ENCODE measurements at regions not wholly inside any gene's neighbourhood (a gene's known extent, or its start where the extent isn't known, plus 50 kb on each side); places are given as distances from the start of the nearest gene placed in this dataset.

DNA sequence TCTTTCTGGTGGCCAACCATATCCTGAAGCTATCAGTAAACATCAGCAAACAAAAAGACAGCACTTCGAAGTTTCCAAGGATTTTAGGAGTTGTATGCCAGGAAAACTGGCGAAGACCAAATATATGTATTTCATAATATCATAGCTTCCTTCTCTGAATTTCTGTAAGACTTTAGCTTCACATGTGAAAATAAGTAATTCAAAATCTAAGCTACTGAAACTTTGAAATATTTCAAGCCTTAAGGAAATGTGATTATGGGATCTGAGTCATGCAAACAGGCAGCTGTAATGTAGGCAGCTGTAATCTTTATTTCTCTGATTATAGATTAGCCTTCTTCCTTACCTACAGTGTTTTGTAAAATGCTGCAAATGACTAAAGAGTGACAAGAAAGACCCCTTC, 70.7 kb upstream of the ANKRD10 start:
- TF ChIP-seq, protein P1, sequence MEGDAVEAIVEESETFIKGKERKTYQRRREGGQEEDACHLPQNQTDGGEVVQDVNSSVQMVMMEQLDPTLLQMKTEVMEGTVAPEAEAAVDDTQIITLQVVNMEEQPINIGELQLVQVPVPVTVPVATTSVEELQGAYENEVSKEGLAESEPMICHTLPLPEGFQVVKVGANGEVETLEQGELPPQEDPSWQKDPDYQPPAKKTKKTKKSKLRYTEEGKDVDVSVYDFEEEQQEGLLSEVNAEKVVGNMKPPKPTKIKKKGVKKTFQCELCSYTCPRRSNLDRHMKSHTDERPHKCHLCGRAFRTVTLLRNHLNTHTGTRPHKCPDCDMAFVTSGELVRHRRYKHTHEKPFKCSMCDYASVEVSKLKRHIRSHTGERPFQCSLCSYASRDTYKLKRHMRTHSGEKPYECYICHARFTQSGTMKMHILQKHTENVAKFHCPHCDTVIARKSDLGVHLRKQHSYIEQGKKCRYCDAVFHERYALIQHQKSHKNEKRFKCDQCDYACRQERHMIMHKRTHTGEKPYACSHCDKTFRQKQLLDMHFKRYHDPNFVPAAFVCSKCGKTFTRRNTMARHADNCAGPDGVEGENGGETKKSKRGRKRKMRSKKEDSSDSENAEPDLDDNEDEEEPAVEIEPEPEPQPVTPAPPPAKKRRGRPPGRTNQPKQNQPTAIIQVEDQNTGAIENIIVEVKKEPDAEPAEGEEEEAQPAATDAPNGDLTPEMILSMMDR (IDR thresholded peaks at IDR 0.05): no peak
- TF ChIP-seq, protein P2, sequence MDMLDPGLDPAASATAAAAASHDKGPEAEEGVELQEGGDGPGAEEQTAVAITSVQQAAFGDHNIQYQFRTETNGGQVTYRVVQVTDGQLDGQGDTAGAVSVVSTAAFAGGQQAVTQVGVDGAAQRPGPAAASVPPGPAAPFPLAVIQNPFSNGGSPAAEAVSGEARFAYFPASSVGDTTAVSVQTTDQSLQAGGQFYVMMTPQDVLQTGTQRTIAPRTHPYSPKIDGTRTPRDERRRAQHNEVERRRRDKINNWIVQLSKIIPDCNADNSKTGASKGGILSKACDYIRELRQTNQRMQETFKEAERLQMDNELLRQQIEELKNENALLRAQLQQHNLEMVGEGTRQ (CRISPR knock-in tag; IDR thresholded peaks at IDR 0.05): no peak
- TF ChIP-seq, protein P3, sequence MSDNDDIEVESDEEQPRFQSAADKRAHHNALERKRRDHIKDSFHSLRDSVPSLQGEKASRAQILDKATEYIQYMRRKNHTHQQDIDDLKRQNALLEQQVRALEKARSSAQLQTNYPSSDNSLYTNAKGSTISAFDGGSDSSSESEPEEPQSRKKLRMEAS (CRISPR knock-in tag; IDR thresholded peaks at IDR 0.05): no peak
